ENCODE measurements at regions not wholly inside any gene's neighbourhood (a gene's known extent, or its start where the extent isn't known, plus 50 kb on each side); places are given as distances from the start of the nearest gene placed in this dataset.

GRCh38 chr16:74094962-74095361 lies 201.7 kb upstream of the PSMD7 start:
- no peak overlapping the region for H3K4me3 ChIP-seq (ENCODE audit: extremely low read depth, insufficient read depth, low read length, poor library complexity, severe bottlenecking)
- no peaks in the 10 kb centered on the region for H3K4me1 ChIP-seq (ENCODE audit: control insufficient read depth, insufficient read depth, low read length, poor library complexity, severe bottlenecking)
- H3K36me3 ChIP-seq (ENCODE audit: control insufficient read depth, insufficient read depth, low read length): no peaks in the 10 kb centered on the region
- no CpG with 5 or more reads among the region's 1 CpG for WGBS, 2 experiments (ENCODE audit: insufficient coverage in 2 of 2)
- no peaks in the 10 kb centered on the region for H3K9me3 ChIP-seq (ENCODE audit: control insufficient read depth, low read length)
- H3K27ac ChIP-seq (ENCODE audit: low read depth, low read length, severe bottlenecking): no peak overlapping the region

- 67 to 93% methylated on average over 1 to 3 of the region's 4 CpGs for WGBS, 2 experiments (ENCODE audit: insufficient coverage in 2 of 2)
- Histone ChIP-seq H3K27ac (ENCODE audit: low read depth, low read length, severe bottlenecking) (no peak overlapping the region), H3K36me3 (ENCODE audit: control insufficient read depth, insufficient read depth, low read length) (no peaks in the 10 kb centered on the region), H3K9me3 (ENCODE audit: control insufficient read depth, low read length) (no peaks in the 10 kb centered on the region), H3K4me3 (ENCODE audit: extremely low read depth, insufficient read depth, low read length, poor library complexity, severe bottlenecking) (no peak overlapping the region), H3K4me1 (ENCODE audit: control insufficient read depth, insufficient read depth, low read length, poor library complexity, severe bottlenecking) (no peaks in the 10 kb centered on the region)
These were observed 202.1 kb upstream of the PSMD7 start for GRCh38 chr16:74094514-74094913.

GRCh38 chr16:74092336-74092735 lies 204.3 kb upstream of the PSMD7 start:
- no peaks in the 10 kb centered on the region for H3K4me1 ChIP-seq (ENCODE audit: control insufficient read depth, insufficient read depth, low read length, poor library complexity, severe bottlenecking)
- H3K9me3 ChIP-seq (ENCODE audit: control insufficient read depth, low read length): no peaks in the 10 kb centered on the region
- 82 to 97% methylated on average over 3 to 4 of the region's 4 CpGs for WGBS, 2 experiments (ENCODE audit: insufficient coverage in 2 of 2)
- H3K4me3 ChIP-seq (ENCODE audit: extremely low read depth, insufficient read depth, low read length, poor library complexity, severe bottlenecking): no peak overlapping the region
- no peaks in the 10 kb centered on the region for H3K36me3 ChIP-seq (ENCODE audit: control insufficient read depth, insufficient read depth, low read length)
- no peak overlapping the region for H3K27ac ChIP-seq (ENCODE audit: low read depth, low read length, severe bottlenecking)

- 88 to 90% methylated on average over 3 to 4 of the region's 4 CpGs for WGBS, 2 experiments (ENCODE audit: insufficient coverage in 2 of 2)
- Histone ChIP-seq H3K9me3 (ENCODE audit: control insufficient read depth, low read length) (no peaks in the 10 kb centered on the region), H3K27ac (ENCODE audit: low read depth, low read length, severe bottlenecking) (no peak overlapping the region), H3K36me3 (ENCODE audit: control insufficient read depth, insufficient read depth, low read length) (no peaks in the 10 kb centered on the region), H3K4me1 (ENCODE audit: control insufficient read depth, insufficient read depth, low read length, poor library complexity, severe bottlenecking) (no peaks in the 10 kb centered on the region), H3K4me3 (ENCODE audit: extremely low read depth, insufficient read depth, low read length, poor library complexity, severe bottlenecking) (no peak overlapping the region)
These were observed 205.7 kb upstream of the PSMD7 start for GRCh38 chr16:74090871-74091270.

- Histone ChIP-seq H3K36me3 (ENCODE audit: control insufficient read depth, insufficient read depth, low read length) (no peaks in the 10 kb centered on the region), H3K27ac (ENCODE audit: low read depth, low read length, severe bottlenecking) (no peak overlapping the region), H3K9me3 (ENCODE audit: control insufficient read depth, low read length) (no peaks in the 10 kb centered on the region), H3K4me1 (ENCODE audit: control insufficient read depth, insufficient read depth, low read length, poor library complexity, severe bottlenecking) (no peaks in the 10 kb centered on the region), H3K4me3 (ENCODE audit: extremely low read depth, insufficient read depth, low read length, poor library complexity, severe bottlenecking) (no peak overlapping the region)
- no CpG with 5 or more reads among the region's 3 CpGs for WGBS, 2 experiments (ENCODE audit: insufficient coverage in 2 of 2)
These were observed 213.1 kb upstream of the PSMD7 start for GRCh38 chr16:74083541-74083940.

- 96% methylated on average over 4 of the region's 8 CpGs for WGBS, 2 experiments (ENCODE audit: insufficient coverage in 2 of 2)
- H3K4me1 ChIP-seq (ENCODE audit: control insufficient read depth, insufficient read depth, low read length, poor library complexity, severe bottlenecking): no peaks in the 10 kb centered on the region
- no peak overlapping the region for H3K4me3 ChIP-seq (ENCODE audit: extremely low read depth, insufficient read depth, low read length, poor library complexity, severe bottlenecking)
- no peaks in the 10 kb centered on the region for H3K9me3 ChIP-seq (ENCODE audit: control insufficient read depth, low read length)
- no peak overlapping the region for H3K27ac ChIP-seq (ENCODE audit: low read depth, low read length, severe bottlenecking)
- no peaks in the 10 kb centered on the region for H3K36me3 ChIP-seq (ENCODE audit: control insufficient read depth, insufficient read depth, low read length)
These were observed 216.3 kb upstream of the PSMD7 start for GRCh38 chr16:74080311-74080710.

- Histone ChIP-seq H3K4me3 (ENCODE audit: extremely low read depth, insufficient read depth, low read length, poor library complexity, severe bottlenecking) (no peak overlapping the region), H3K36me3 (ENCODE audit: control insufficient read depth, insufficient read depth, low read length) (no peaks in the 10 kb centered on the region), H3K9me3 (ENCODE audit: control insufficient read depth, low read length) (peaks cover 5% of the 10 kb centered on the region), H3K27ac (ENCODE audit: low read depth, low read length, severe bottlenecking) (no peak overlapping the region), H3K4me1 (ENCODE audit: control insufficient read depth, insufficient read depth, low read length, poor library complexity, severe bottlenecking) (no peaks in the 10 kb centered on the region)
- WGBS, 2 experiments (ENCODE audit: insufficient coverage in 2 of 2): no CpG with 5 or more reads among the region's 1 CpG
These were observed 217.4 kb upstream of the PSMD7 start for GRCh38 chr16:74079232-74079586.

GRCh38 chr16:74078511-74079231 lies 217.9 kb upstream of the PSMD7 start:
- H3K9me3 ChIP-seq (ENCODE audit: control insufficient read depth, low read length): peaks cover 5% of the 10 kb centered on the region
- no peak overlapping the region for H3K27ac ChIP-seq (ENCODE audit: low read depth, low read length, severe bottlenecking)
- H3K4me1 ChIP-seq (ENCODE audit: control insufficient read depth, insufficient read depth, low read length, poor library complexity, severe bottlenecking): no peaks in the 10 kb centered on the region
- no peaks in the 10 kb centered on the region for H3K36me3 ChIP-seq (ENCODE audit: control insufficient read depth, insufficient read depth, low read length)
- 78 to 82% methylated on average over 3 to 5 of the region's 8 CpGs for WGBS, 2 experiments (ENCODE audit: insufficient coverage in 2 of 2)
- H3K4me3 ChIP-seq (ENCODE audit: extremely low read depth, insufficient read depth, low read length, poor library complexity, severe bottlenecking): no peak overlapping the region

- Histone ChIP-seq H3K27ac (ENCODE audit: low read depth, low read length, severe bottlenecking) (no peak overlapping the region), H3K9me3 (ENCODE audit: control insufficient read depth, low read length) (peaks cover 5% of the 10 kb centered on the region), H3K4me1 (ENCODE audit: control insufficient read depth, insufficient read depth, low read length, poor library complexity, severe bottlenecking) (no peaks in the 10 kb centered on the region), H3K4me3 (ENCODE audit: extremely low read depth, insufficient read depth, low read length, poor library complexity, severe bottlenecking) (no peak overlapping the region), H3K36me3 (ENCODE audit: control insufficient read depth, insufficient read depth, low read length) (no peaks in the 10 kb centered on the region)
- WGBS, 2 experiments (ENCODE audit: insufficient coverage in 2 of 2): 100% methylated on average over 1 of the region's 2 CpGs; no CpG with 5 or more reads in 1 of the 2 experiments
These were observed 220.0 kb upstream of the PSMD7 start for GRCh38 chr16:74076568-74076967.

- H3K27ac ChIP-seq (ENCODE audit: low read depth, low read length, severe bottlenecking): no peak overlapping the region
- H3K9me3 ChIP-seq (ENCODE audit: control insufficient read depth, low read length): peaks cover 5% of the 10 kb centered on the region
- H3K4me3 ChIP-seq (ENCODE audit: extremely low read depth, insufficient read depth, low read length, poor library complexity, severe bottlenecking): no peak overlapping the region
- H3K36me3 ChIP-seq (ENCODE audit: control insufficient read depth, insufficient read depth, low read length): no peaks in the 10 kb centered on the region
- no peaks in the 10 kb centered on the region for H3K4me1 ChIP-seq (ENCODE audit: control insufficient read depth, insufficient read depth, low read length, poor library complexity, severe bottlenecking)
- WGBS, 2 experiments (ENCODE audit: insufficient coverage in 2 of 2): 83 to 88% methylated on average over 1 of the region's 4 CpGs
These were observed 221.2 kb upstream of the PSMD7 start for GRCh38 chr16:74075393-74075792.

- WGBS, 2 experiments (ENCODE audit: insufficient coverage in 2 of 2): 91 to 94% methylated on average over 3 of the region's 3 CpGs
These were observed 223.2 kb upstream of the PSMD7 start for GRCh38 chr16:74073456-74073855.

More at GRCh38 chr16:74073456-74073855, 223.2 kb upstream of the PSMD7 start:
- Histone ChIP-seq H3K4me3 (ENCODE audit: extremely low read depth, insufficient read depth, low read length, poor library complexity, severe bottlenecking) (no peak overlapping the region), H3K27ac (ENCODE audit: low read depth, low read length, severe bottlenecking) (no peak overlapping the region), H3K9me3 (ENCODE audit: control insufficient read depth, low read length) (peaks cover 5% of the 10 kb centered on the region), H3K36me3 (ENCODE audit: control insufficient read depth, insufficient read depth, low read length) (no peaks in the 10 kb centered on the region), H3K4me1 (ENCODE audit: control insufficient read depth, insufficient read depth, low read length, poor library complexity, severe bottlenecking) (no peaks in the 10 kb centered on the region)
